ENCODE measurements at regions not wholly inside any gene's neighbourhood (a gene's known extent, or its start where the extent isn't known, plus 50 kb on each side); places are given as distances from the start of the nearest gene placed in this dataset.

DNA sequence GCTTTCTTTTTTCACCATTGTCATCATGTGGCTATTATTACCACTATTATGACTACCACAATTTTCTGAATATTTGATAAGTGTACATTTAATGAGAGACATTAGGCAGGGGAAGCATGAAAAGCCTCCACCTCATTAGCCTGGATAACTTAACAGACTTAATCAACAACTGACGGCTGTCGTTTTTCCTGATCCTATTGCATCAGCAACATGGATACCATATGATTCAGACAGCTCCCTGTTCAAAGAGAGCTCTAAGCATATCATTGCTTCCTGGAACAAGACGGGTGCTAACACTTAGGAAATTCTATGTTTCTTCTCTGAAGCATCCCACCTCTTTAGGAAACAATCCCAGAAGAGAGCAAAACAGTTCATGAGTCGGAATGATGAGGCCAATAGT lies 765.2 kb downstream of the NOVA1 start:
- TF ChIP-seq CTCF (IDR thresholded peaks at IDR 0.05; ENCODE audit: poor library complexity, severe bottlenecking), result no peak
- TF ChIP-seq TAF1 (IDR thresholded peaks at IDR 0.05; ENCODE audit: low read depth), result no peak
- TF ChIP-seq EZH2 (IDR thresholded peaks at IDR 0.05; ENCODE audit: borderline replicate concordance, insufficient read depth, low read length, poor library complexity, severe bottlenecking), result no peak
- TF ChIP-seq RAD21 (conservative IDR thresholded peaks at IDR 0.05), result no peak
- TF ChIP-seq, protein P1, sequence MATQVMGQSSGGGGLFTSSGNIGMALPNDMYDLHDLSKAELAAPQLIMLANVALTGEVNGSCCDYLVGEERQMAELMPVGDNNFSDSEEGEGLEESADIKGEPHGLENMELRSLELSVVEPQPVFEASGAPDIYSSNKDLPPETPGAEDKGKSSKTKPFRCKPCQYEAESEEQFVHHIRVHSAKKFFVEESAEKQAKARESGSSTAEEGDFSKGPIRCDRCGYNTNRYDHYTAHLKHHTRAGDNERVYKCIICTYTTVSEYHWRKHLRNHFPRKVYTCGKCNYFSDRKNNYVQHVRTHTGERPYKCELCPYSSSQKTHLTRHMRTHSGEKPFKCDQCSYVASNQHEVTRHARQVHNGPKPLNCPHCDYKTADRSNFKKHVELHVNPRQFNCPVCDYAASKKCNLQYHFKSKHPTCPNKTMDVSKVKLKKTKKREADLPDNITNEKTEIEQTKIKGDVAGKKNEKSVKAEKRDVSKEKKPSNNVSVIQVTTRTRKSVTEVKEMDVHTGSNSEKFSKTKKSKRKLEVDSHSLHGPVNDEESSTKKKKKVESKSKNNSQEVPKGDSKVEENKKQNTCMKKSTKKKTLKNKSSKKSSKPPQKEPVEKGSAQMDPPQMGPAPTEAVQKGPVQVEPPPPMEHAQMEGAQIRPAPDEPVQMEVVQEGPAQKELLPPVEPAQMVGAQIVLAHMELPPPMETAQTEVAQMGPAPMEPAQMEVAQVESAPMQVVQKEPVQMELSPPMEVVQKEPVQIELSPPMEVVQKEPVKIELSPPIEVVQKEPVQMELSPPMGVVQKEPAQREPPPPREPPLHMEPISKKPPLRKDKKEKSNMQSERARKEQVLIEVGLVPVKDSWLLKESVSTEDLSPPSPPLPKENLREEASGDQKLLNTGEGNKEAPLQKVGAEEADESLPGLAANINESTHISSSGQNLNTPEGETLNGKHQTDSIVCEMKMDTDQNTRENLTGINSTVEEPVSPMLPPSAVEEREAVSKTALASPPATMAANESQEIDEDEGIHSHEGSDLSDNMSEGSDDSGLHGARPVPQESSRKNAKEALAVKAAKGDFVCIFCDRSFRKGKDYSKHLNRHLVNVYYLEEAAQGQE (IDR thresholded peaks at IDR 0.05; ENCODE audit: borderline replicate concordance), result no peak
- no peak for TF ChIP-seq POLR2AphosphoS5 (IDR thresholded peaks at IDR 0.05)
- TF ChIP-seq SMC3 (conservative IDR thresholded peaks at IDR 0.05; ENCODE audit: poor library complexity), result no peak
- TF ChIP-seq MXI1 (conservative IDR thresholded peaks at IDR 0.05; ENCODE audit: poor library complexity, severe bottlenecking), result no peak
- TF ChIP-seq EP300 (conservative IDR thresholded peaks at IDR 0.05; ENCODE audit: poor library complexity, severe bottlenecking), result no peak

Measured in neural cell (in vitro differentiated cells).